Karpas-422 (cell line): ENCODE measurements at regions not wholly inside any gene's neighbourhood (a gene's known extent, or its start where the extent isn't known, plus 50 kb on each side); places are given as distances from the start of the nearest gene placed in this dataset. TPM values are rescaled to one million over a fixed set of nuclear protein-coding genes. Genes with fewer than 3 reads are reported as not detected.
A peak's percentile ranks its signal among the peaks of the same experiment; 100 is the strongest.

Experiments used
- DNase-seq: peaks from one replicate; pipeline ENCODE4 v3.0.0-alpha.2; 2015
- H2AFZ ChIP-seq: fragments of 200-600 bp; sonication (generic); 2 replicates; pipeline ENCODE4 v1.6.1; 2014; ENCODE audit warnings: antibody characterized with exemption, low read length, mixed read lengths
- H3K27ac ChIP-seq: fragments of 200-600 bp; sonication (generic); 2 replicates; pipeline ENCODE4 v1.5.1; 2014; ENCODE audit warnings: mild to moderate bottlenecking, low read length, moderate library complexity
- H3K27me3 ChIP-seq: fragments of 200-600 bp; sonication (generic); 2 replicates; pipeline ENCODE4 v1.6.1; 2014; ENCODE audit warnings: low read length, mixed read lengths
- H3K36me3 ChIP-seq: fragments of 200-600 bp; sonication (generic); 2 replicates; pipeline ENCODE4 v1.6.1; 2014; ENCODE audit warnings: low read length, mixed read lengths; ENCODE audit not compliant: insufficient read depth
- H3K4me1 ChIP-seq: fragments of 200-600 bp; sonication (generic); 2 replicates; pipeline ENCODE4 v1.6.1; 2014; ENCODE audit warnings: mild to moderate bottlenecking, low read length, mixed read lengths
- H3K4me2 ChIP-seq: fragments of 200-600 bp; sonication (generic); 2 replicates; pipeline ENCODE4 v1.6.1; 2014; ENCODE audit warnings: low read length, low read depth, mild to moderate bottlenecking; ENCODE audit not compliant: poor library complexity, severe bottlenecking
- H3K4me3 ChIP-seq: fragments of 200-600 bp; sonication (generic); 2 replicates; pipeline ENCODE4 v1.5.1; 2014; ENCODE audit warnings: mild to moderate bottlenecking, antibody characterized with exemption, low read length, mixed read lengths
- H3K79me2 ChIP-seq: fragments of 200-600 bp; sonication (generic); 2 replicates; pipeline ENCODE4 v1.6.1; 2014; ENCODE audit warnings: mild to moderate bottlenecking, low read length, mixed read lengths
- H3K9ac ChIP-seq: fragments of 200-600 bp; sonication (generic); 2 replicates; pipeline ENCODE4 v1.6.0; 2014; ENCODE audit warnings: low read length
- H3K9me2 ChIP-seq: fragments of 200-600 bp; sonication (generic), shearing (Covaris generic); replicated peaks from 2 replicates; pipeline ENCODE4 v1.6.0; 2014; ENCODE audit warnings: mild to moderate bottlenecking, low read length, moderate library complexity; ENCODE audit not compliant: insufficient read depth
- H3K9me3 ChIP-seq: fragments of 300-700, 200-600 bp; sonication (generic); 2 replicates; pipeline ENCODE4 v1.6.1; 2014; ENCODE audit warnings: low read length, mixed read lengths
- H4K20me1 ChIP-seq: fragments of 200-600 bp; sonication (generic); 2 replicates; pipeline ENCODE4 v1.6.1; 2014; ENCODE audit warnings: mild to moderate bottlenecking, antibody characterized with exemption, low read length, low read depth; ENCODE audit not compliant: insufficient read depth
- small RNA-seq: library from RNA; depleted of rRNA; stranded (forward); fragments of <200 nt; gene quantifications from one replicate; pipeline ENCODE3, GENCODE V24; 2014

DNA sequence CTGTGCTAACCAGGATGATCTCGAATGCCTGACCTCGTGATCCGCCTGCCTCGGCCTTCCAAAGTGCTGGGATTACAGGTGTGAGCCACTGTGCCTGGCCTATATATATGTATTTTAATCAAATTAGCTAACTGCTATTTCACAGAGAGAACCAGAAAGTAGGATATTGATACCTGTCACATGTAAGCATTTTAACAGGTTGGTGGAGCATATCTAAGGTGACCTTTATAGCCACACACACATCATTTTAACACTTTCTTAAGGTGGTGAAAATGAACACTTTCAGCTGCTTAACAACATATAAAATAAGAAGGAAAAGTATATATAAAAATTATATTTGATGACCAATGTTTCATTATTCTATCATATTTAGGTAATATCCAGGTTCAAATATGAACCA, 57.0 kb upstream of the ATF7IP start:
- no peak overlapping the region for H3K4me2 ChIP-seq
- no peaks in the 10 kb centered on the region for H3K36me3 ChIP-seq
- no peaks in the 10 kb centered on the region for H3K27me3 ChIP-seq
- H3K79me2 ChIP-seq: no peaks in the 10 kb centered on the region
- no peak overlapping the region for H2AFZ ChIP-seq
- H3K9me2 ChIP-seq: no peaks in the 10 kb centered on the region
- no peak overlapping the region for H3K4me3 ChIP-seq
- H3K27ac ChIP-seq: no peak overlapping the region; the same call in 1 of the 2 replicates
- peaks cover 31% of the 10 kb centered on the region for H3K4me1 ChIP-seq
- no peaks in the 10 kb centered on the region for H4K20me1 ChIP-seq
- DNase-seq: peak; percentile 38
- no peak overlapping the region for H3K9ac ChIP-seq
- no peaks in the 10 kb centered on the region for H3K9me3 ChIP-seq

DNA sequence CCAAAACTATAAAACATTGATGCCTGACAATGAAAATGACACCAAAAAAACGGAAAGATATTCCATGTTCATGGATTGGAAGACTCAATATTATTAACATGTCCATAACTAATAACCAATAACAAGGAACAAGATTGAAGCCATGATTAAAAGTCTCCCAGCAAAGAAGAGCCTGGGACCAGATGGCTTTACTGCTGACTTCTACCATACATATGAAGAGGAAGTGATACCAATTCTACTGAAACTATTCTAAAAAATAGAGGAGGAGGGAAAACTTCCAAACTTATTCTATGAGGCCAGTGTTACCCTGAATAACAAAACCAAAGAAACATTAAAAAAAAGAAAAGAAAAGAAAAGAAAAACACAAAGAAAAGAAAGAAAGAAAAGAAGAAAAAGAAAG, 54.6 kb upstream of the ATF7IP start:
- H2AFZ ChIP-seq: peak overlapping the region; percentile 68

DNA sequence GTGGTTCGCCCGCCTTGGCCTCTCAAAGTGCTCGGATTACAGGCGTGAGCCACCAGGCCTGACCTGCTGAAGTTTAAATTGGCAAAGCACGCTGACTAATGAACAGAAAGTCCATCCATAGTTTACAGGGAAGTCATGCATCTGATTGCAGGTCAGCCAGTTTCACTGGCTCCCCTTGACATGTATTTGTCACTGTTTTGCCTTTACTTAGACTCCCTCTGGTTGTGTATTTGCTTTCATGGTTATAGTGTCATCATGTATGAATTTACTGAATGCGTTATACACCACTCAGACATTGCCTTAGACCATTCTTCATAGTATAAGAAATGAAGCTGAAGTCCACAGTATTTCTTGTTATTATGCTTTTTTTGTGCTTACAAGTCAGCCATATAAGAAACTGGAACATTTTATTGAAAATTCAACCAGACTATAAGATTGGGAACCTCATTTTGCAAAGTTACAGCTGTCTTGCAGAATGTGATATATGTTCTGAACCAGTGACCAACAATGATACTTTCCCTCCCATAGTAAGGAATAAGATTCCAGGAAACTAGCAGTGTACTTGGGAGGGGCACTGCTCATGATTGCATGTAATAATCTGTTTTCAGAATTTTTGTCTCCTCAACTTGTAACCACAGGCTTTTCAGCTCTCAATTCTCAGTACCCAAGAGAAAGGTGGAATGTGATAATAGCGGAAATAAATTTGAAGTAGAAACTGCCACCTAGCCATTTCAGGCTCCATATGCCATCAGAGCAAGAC, 51.9 kb upstream of the ATF7IP start:
- Histone ChIP-seq H3K9me3 (no peaks in the 10 kb centered on the region), H3K79me2 (no peaks in the 10 kb centered on the region), H4K20me1 (no peaks in the 10 kb centered on the region), H2AFZ (no peak overlapping the region), H3K27me3 (no peaks in the 10 kb centered on the region), H3K27ac (no peak overlapping the region; the same call in none of the 2 replicates), H3K4me3 (no peak overlapping the region), H3K4me2 (no peak overlapping the region), H3K9ac (no peak overlapping the region), H3K9me2 (no peaks in the 10 kb centered on the region), H3K4me1 (peaks cover 23% of the 10 kb centered on the region), H3K36me3 (no peaks in the 10 kb centered on the region)
- DNase-seq: peak; percentile 20

More for the DNA sequence above, 54.6 kb upstream of the ATF7IP start:
- Histone ChIP-seq H3K4me1 (peaks cover 37% of the 10 kb centered on the region), H3K79me2 (no peaks in the 10 kb centered on the region), H3K4me3 (no peak overlapping the region), H3K9me2 (no peaks in the 10 kb centered on the region), H3K36me3 (no peaks in the 10 kb centered on the region), H3K27me3 (no peaks in the 10 kb centered on the region), H3K27ac (peak overlapping the region; percentile 61), H3K4me2 (peak overlapping the region; percentile 39), H4K20me1 (no peaks in the 10 kb centered on the region), H3K9me3 (no peaks in the 10 kb centered on the region), H3K9ac (no peak overlapping the region)
- no peak for DNase-seq

DNA sequence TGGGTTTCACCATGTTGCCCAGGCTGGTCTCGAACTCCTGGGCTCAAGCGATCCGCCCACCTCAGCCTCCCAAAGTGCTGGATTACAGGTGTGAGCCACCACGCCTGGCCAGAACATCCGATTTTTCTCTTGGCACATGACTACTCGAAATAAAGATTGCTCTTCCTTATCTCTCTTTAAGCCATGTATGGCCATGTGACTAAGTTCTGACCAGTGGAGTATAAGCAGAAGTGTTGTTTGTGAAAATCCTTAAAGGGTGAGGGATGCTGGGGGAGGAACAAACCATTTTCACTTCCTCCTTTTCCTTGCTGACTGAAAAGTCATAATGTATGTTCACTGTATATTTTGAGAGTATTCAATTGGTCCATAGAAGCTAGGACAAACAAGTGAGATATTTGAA, 50.7 kb upstream of the ATF7IP start:
- Histone ChIP-seq H4K20me1 (no peaks in the 10 kb centered on the region), H3K4me2 (no peak overlapping the region), H3K9ac (no peak overlapping the region), H2AFZ (no peak overlapping the region), H3K36me3 (no peaks in the 10 kb centered on the region), H3K9me3 (no peaks in the 10 kb centered on the region), H3K9me2 (no peaks in the 10 kb centered on the region), H3K4me3 (no peak overlapping the region), H3K27me3 (no peaks in the 10 kb centered on the region), H3K79me2 (no peaks in the 10 kb centered on the region), H3K4me1 (peaks cover 27% of the 10 kb centered on the region), H3K27ac (no peak overlapping the region)
- peak; percentile 74 for DNase-seq

DNA sequence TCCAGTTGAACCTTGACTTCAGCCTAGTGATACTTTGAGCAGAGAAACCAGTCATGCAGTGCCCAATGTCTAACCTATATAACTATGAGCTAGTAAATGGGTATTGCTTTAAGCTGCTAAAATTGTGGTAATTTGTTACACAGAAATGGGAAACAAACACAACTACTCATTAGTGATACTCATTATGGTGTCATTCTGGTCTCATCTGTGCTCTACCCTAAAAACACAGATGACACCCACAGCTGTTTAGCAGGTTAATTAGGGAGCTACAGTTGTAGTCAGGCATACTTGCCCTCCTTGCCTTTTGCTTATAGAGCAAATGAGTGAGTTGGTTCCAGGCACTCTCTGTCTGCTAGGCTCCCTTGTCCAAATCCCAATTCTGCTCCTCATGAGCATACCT, 50.0 kb upstream of the ATF7IP start:
- Histone ChIP-seq H3K79me2 (no peaks in the 10 kb centered on the region), H3K9me2 (no peaks in the 10 kb centered on the region), H3K4me3 (no peak overlapping the region), H2AFZ (no peak overlapping the region), H4K20me1 (no peaks in the 10 kb centered on the region), H3K36me3 (no peaks in the 10 kb centered on the region), H3K9ac (no peak overlapping the region), H3K27me3 (no peaks in the 10 kb centered on the region), H3K4me2 (no peak overlapping the region), H3K27ac (no peak overlapping the region), H3K9me3 (no peaks in the 10 kb centered on the region), H3K4me1 (peaks cover 24% of the 10 kb centered on the region)
- DNase-seq: no peak

Small RNA genes in the stretch of these regions (small RNA-seq; reads per million reads assigned to genes)
- gene AC092470.1: not detected
- gene AC135001.1: not detected
- gene MRPS18CP4: not detected
- not detected for gene RNU6-491P
